PFSK-1 (cell line): ENCODE measurements at regions not wholly inside any gene's neighbourhood (a gene's known extent, or its start where the extent isn't known, plus 50 kb on each side); places are given as distances from the start of the nearest gene placed in this dataset.

Experiments
- FOXP2 ChIP-seq: optimal IDR thresholded peaks from 2 replicates; pipeline ENCODE3; 2011; ENCODE audit warnings: borderline replicate concordance, control low read depth, inconsistent platforms; ENCODE audit not compliant: insufficient read depth; ENCODE audit errors: extremely low read length, extremely low read depth
- POLR2AphosphoS5 ChIP-seq: IDR thresholded peaks from 2 replicates; pipeline ENCODE4 v1.6.1; 2012; ENCODE audit warnings: low read depth, mild to moderate bottlenecking, control low read depth, low read length, moderate library complexity
- SIN3A ChIP-seq: IDR thresholded peaks from 2 replicates; pipeline ENCODE4 v1.6.1; 2012; ENCODE audit warnings: mild to moderate bottlenecking, low read length, moderate library complexity, borderline replicate concordance; ENCODE audit not compliant: insufficient read depth
- TAF1 ChIP-seq: IDR thresholded peaks from 2 replicates; pipeline ENCODE4 v1.6.1; 2012; ENCODE audit warnings: low read length, control low read depth, borderline replicate concordance; ENCODE audit not compliant: insufficient read depth
- TF ChIP-seq, protein P1 (sequence below), 2 experiments: IDR thresholded peaks; 2 replicates each; pipeline versions ENCODE4 v1.6.1 to v1.8.0; 2011 to 2012; ENCODE audit warnings: low read depth in 2 of 2, low read length in 2 of 2, control low read depth in 1 of 2, inconsistent platforms in 1 of 2, mild to moderate bottlenecking in 1 of 2, moderate library complexity in 1 of 2; ENCODE audit not compliant: insufficient read depth in 1 of 2

DNA sequence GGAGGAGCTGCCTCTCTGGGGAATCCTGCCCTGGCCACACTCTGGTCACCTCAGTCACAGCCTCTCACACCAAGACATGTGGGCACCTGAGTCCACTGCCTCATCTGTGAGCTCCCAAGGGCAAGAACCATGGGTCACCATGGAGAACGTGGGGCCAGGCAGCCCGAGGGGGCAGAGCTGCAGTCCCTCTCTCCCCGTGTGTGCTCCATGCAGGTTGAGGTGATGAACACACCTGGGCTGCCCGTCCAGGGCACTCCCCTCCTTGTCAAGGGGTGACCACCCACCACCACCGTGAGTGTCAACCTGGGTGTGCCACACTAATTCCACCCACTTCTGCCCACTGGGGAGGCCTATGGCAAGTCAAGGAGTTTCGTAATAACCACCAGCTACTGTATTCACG lies 159.6 kb upstream of the RAB6C start:
- no peak for TF ChIP-seq FOXP2
- no peak for TF ChIP-seq POLR2AphosphoS5
- no peak for TF ChIP-seq TAF1
- TF ChIP-seq, protein P1, sequence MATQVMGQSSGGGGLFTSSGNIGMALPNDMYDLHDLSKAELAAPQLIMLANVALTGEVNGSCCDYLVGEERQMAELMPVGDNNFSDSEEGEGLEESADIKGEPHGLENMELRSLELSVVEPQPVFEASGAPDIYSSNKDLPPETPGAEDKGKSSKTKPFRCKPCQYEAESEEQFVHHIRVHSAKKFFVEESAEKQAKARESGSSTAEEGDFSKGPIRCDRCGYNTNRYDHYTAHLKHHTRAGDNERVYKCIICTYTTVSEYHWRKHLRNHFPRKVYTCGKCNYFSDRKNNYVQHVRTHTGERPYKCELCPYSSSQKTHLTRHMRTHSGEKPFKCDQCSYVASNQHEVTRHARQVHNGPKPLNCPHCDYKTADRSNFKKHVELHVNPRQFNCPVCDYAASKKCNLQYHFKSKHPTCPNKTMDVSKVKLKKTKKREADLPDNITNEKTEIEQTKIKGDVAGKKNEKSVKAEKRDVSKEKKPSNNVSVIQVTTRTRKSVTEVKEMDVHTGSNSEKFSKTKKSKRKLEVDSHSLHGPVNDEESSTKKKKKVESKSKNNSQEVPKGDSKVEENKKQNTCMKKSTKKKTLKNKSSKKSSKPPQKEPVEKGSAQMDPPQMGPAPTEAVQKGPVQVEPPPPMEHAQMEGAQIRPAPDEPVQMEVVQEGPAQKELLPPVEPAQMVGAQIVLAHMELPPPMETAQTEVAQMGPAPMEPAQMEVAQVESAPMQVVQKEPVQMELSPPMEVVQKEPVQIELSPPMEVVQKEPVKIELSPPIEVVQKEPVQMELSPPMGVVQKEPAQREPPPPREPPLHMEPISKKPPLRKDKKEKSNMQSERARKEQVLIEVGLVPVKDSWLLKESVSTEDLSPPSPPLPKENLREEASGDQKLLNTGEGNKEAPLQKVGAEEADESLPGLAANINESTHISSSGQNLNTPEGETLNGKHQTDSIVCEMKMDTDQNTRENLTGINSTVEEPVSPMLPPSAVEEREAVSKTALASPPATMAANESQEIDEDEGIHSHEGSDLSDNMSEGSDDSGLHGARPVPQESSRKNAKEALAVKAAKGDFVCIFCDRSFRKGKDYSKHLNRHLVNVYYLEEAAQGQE (IDR thresholded peaks at IDR 0.05; ENCODE audit: insufficient read depth in 1 of 2, low read depth in 2 of 2, low read length in 2 of 2), result no peak
- no peak for TF ChIP-seq SIN3A

DNA sequence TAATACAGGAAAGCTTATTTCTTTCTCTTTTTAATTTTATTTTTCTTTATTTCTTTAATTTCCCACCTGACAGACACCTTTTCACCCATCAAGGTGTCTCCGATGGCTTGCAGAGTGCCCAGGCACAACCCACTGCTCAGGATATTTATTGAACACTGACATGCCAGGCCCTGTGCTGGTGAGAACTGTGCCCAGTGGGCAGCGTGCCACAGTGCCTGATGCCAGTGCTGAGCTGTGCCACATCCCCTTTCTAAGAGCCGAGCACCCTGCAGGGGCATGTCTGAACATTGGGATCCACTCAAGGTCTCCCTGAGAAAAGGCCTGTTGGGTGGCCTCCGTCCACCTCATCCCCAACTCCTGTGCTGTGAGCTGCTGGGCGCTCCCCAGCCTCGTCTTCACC lies 158.6 kb upstream of the RAB6C start:
- TF ChIP-seq FOXP2, result no peak
- TF ChIP-seq POLR2AphosphoS5, result no peak
- no peak for TF ChIP-seq SIN3A
- TF ChIP-seq, protein P1 (IDR thresholded peaks at IDR 0.05; ENCODE audit: insufficient read depth in 1 of 2, low read depth in 2 of 2, low read length in 2 of 2), result no peak
- TF ChIP-seq TAF1, result no peak

DNA sequence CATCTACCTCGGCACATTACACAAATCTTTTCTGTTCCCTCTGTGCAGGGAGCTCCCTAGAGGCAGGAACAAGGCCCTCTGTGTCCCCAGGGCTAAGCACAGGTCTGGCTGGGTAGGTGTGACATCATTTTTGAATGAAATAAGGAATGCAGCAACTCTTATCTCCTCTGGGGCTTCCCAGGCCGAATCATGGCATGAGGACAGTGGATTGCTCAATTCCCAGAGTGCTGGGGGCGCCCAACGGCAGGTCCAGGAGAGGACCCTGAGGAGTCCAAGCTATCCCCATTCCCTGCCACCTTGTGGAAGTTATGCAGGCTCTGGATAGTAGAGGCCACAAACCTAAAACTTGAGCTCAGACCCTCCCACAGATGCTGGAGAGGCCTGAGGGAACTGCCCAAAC lies 158.0 kb upstream of the RAB6C start:
- TF ChIP-seq TAF1, result no peak
- TF ChIP-seq, protein P1 (IDR thresholded peaks at IDR 0.05; ENCODE audit: insufficient read depth in 1 of 2, low read depth in 2 of 2, low read length in 2 of 2), result no peak
- no peak for TF ChIP-seq FOXP2
- TF ChIP-seq POLR2AphosphoS5, result no peak
- no peak for TF ChIP-seq SIN3A

DNA sequence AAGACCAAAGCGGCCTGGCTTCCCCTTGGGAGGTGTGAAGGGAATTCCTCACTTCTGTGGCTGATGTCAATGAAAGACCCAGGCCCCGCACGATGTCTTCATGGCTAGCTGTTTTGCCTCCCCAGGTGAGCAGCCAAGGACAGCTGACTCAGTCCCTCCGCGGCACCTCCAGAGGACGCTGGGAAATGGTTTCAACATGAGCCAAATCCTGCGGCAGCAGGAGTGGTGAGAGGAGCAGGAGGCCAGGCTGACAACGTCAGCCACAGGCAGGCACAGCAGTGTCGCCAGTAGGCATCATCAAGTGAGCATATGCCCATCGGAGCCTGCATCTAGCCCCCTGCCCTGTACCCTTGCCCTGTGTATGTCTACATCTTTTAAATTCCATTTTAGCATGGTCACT lies 156.4 kb upstream of the RAB6C start:
- TF ChIP-seq FOXP2 (no peak), SIN3A (no peak), TAF1 (no peak), POLR2AphosphoS5 (no peak)
- TF ChIP-seq, protein P1 (IDR thresholded peaks at IDR 0.05; ENCODE audit: insufficient read depth in 1 of 2, low read depth in 2 of 2, low read length in 2 of 2), result no peak
